Activated CD8-positive, alpha-beta memory T cell treated with anti-CD3 and anti-CD28 coated beads, Interleukin-2, amount 10 ng/mL, durations not matched to agents 7 days and 5 days (primary cell): ENCODE measurements at regions not wholly inside any gene's neighbourhood (a gene's known extent, or its start where the extent isn't known, plus 50 kb on each side); places are given as distances from the start of the nearest gene placed in this dataset.

Source experiments
- ATAC-seq: fragments of 150-1000 bp; cut with Tn5 transposase; one replicate; pipeline ENCODE4 v1.10.0; 2021; ENCODE audit warnings: moderate library complexity
- CTCF ChIA-PET: fragments of 350-600 bp; sonication (Branson Sonifier 250); formaldehyde crosslinking; loops from one replicate; lab custom pipeline; 2021; ENCODE audit warnings: antibody characterized with exemption; lab: Charles Lee
- DNase-seq: peaks from one replicate; pipeline ENCODE4 v3.0.0-alpha.2; 2020
- H3K27ac Mint-ChIP-seq: one replicate; pipeline ENCODE4 v1.8.0; 2021; ENCODE audit warnings: mild to moderate bottlenecking, mixed read lengths
- H3K27me3 Mint-ChIP-seq: one replicate; pipeline ENCODE4 v1.8.0; 2021; ENCODE audit warnings: mixed read lengths
- H3K36me3 Mint-ChIP-seq: one replicate; pipeline ENCODE4 v1.8.0; 2021; ENCODE audit warnings: mild to moderate bottlenecking, mixed read lengths
- H3K4me1 Mint-ChIP-seq: one replicate; pipeline ENCODE4 v1.8.0; 2021; ENCODE audit warnings: mixed read lengths
- H3K4me3 Mint-ChIP-seq: one replicate; pipeline ENCODE4 v1.8.0; 2021; ENCODE audit warnings: mild to moderate bottlenecking, moderate library complexity, mixed read lengths
- H3K9me3 Mint-ChIP-seq: one replicate; pipeline ENCODE4 v1.8.0; 2022; ENCODE audit warnings: low read depth, mixed read lengths

DNA sequence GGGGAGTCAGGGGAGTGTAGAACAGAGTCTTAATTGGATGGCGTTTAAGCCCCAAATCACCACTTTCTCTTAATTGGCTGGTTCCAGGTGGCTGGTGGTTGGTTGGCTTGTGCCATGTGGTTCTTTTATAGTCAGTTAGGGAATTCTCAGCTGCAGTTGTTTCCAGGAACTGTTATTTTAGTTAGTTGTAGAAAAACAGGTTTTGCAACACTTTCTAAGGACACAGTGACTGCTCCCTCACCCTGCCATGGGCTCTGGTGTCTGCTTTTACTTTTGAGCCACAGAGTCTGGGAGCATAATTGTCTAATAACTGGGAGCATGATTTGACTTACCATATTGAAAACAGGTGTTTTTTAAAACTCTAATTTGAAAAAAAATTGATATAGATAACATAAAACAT, 75.8 kb upstream of the PCDH18 start:
- no peaks in the 10 kb centered on the region for H3K4me1 Mint-ChIP-seq
- H3K4me3 Mint-ChIP-seq: no peak overlapping the region
- CTCF ChIA-PET: no interaction called here
- no peaks in the 10 kb centered on the region for H3K36me3 Mint-ChIP-seq
- DNase-seq (no peak), ATAC-seq (no peak)
- peaks cover under 1% of the 10 kb centered on the region for H3K9me3 Mint-ChIP-seq
- H3K27ac Mint-ChIP-seq: no peak overlapping the region
- no peaks in the 10 kb centered on the region for H3K27me3 Mint-ChIP-seq

DNA sequence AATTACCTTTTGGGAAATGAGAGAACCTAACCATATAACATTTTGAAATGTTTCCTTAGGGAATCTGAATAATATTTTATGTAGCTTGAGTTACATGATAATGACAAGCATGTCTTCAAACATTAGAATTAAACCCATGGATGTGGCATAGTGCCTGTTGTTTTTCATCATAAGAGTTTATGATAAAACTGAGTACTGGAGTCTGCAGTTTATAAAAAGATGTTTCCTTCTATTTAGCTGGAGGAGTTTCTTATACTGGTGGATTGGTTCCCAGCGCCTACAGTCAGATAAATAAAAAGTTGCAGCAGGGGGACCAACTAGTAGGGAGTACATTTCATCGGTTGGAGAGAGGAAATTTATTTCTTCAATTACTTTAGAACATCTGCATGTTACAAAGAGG, 70.1 kb upstream of the PCDH18 start:
- Mint-ChIP-seq H3K9me3 (no peaks in the 10 kb centered on the region), H3K27ac (no peak overlapping the region), H3K4me3 (no peak overlapping the region), H3K36me3 (no peaks in the 10 kb centered on the region), H3K27me3 (no peaks in the 10 kb centered on the region), H3K4me1 (no peaks in the 10 kb centered on the region)
- ATAC-seq (no peak), DNase-seq (no peak)
- CTCF ChIA-PET: no interaction called here

DNA sequence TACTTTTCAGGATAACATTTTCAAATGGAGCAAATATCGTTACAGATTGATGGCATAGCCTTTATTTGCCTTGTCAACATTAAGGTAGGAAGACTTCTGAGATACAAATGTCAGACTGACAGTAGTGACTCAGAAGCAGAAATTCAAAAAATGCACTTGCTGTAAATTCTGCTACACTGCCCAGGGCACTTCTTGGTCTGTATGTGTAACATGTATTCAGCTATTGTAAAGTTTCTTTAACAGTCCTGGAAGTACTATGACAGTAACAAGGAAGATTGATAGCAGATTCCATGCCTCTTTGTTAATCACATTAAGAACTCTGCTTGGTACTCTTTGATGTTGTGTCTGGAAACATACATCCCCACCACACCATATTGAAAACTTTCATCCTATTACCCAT, 69.6 kb upstream of the PCDH18 start:
- no peaks in the 10 kb centered on the region for H3K36me3 Mint-ChIP-seq
- CTCF ChIA-PET: no interaction called here
- no peak overlapping the region for H3K27ac Mint-ChIP-seq
- no peaks in the 10 kb centered on the region for H3K27me3 Mint-ChIP-seq
- no peak for DNase-seq
- H3K9me3 Mint-ChIP-seq: no peaks in the 10 kb centered on the region
- no peak for ATAC-seq
- no peak overlapping the region for H3K4me3 Mint-ChIP-seq
- no peaks in the 10 kb centered on the region for H3K4me1 Mint-ChIP-seq

DNA sequence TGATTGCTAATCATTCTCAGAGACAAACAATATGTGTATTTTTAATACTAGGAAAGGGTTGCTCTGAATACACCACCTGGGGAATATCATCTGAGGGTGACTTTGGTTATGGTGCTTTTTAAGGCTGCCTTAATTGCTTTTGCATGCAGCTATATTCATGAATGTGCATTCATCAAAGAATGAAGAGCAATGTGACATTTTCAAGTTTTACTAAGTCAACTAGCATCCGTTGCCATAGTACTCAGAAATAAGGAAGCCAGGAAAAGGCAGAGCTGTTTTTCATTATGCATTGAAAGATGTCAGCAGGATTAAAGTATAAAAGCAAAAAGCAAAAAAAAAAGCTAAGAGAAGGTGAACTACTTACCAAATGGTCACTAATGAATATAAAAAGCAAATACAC, 67.4 kb upstream of the PCDH18 start:
- no peak for ATAC-seq
- no peaks in the 10 kb centered on the region for H3K36me3 Mint-ChIP-seq

DNA sequence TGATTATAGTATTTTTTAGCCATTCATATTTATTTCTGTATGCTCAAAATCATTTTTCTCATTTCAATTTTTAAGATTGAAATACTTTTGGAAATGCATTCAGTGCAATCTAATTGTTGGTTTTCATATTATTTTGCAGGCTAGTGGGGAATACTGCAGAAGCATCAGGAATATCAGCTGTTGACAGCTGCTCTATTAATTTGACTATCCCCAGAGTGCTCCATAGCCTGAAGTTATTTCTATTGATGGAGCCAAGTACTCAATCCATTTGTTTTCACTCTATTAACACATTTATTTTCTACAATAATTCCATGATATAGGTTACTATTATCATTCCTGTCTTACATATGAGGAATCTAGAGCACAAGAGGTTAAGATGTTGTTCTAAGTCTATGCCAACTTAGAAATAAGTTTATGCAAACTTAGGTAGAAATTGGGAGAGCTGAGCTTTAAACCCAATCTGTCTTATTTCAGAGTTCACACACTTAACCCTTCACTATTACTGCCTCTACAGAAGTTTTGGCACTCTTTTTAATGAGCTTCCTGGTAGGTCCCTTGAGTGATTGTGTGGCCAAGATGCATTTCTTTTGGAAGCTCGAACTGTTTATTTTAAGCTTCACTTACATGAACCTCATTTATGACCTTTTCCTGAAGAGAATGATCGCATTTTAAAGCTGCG, 65.6 kb upstream of the PCDH18 start:
- ATAC-seq (no peak), DNase-seq (no peak)
- CTCF ChIA-PET: no interaction called here
- no peaks in the 10 kb centered on the region for H3K4me1 Mint-ChIP-seq
- H3K4me3 Mint-ChIP-seq: no peak overlapping the region
- no peak overlapping the region for H3K27ac Mint-ChIP-seq
- peaks cover 2% of the 10 kb centered on the region for H3K9me3 Mint-ChIP-seq
- no peaks in the 10 kb centered on the region for H3K36me3 Mint-ChIP-seq
- no peaks in the 10 kb centered on the region for H3K27me3 Mint-ChIP-seq

More for the DNA sequence above, 67.4 kb upstream of the PCDH18 start:
- CTCF ChIA-PET: no interaction called here
- Mint-ChIP-seq H3K27ac (no peak overlapping the region), H3K9me3 (no peaks in the 10 kb centered on the region), H3K4me3 (no peak overlapping the region), H3K4me1 (no peaks in the 10 kb centered on the region), H3K27me3 (no peaks in the 10 kb centered on the region)
- DNase-seq: no peak

DNA sequence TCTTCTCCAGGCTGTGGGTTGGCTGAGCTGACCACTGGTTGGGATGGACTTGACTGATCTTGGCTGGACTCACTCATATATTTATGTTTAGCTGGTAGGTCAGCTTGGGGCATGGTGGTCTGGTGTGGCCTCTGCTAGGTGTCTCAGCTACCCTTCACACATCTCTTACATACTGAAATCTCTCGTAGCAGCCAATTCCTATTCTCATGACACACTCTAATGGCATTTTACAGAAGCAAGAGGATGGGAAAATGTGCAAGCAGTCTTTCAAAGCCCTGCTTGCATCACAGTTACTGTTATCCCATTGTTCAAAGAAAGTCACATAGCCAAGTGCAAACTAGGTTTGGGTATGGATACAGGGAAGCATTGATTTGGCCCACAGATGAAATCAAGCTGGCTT, 55.5 kb upstream of the PCDH18 start:
- no peaks in the 10 kb centered on the region for H3K27me3 Mint-ChIP-seq
- H3K4me3 Mint-ChIP-seq: no peak overlapping the region
- CTCF ChIA-PET: no interaction called here
- peaks cover 7% of the 10 kb centered on the region for H3K9me3 Mint-ChIP-seq
- no peak for DNase-seq
- no peak for ATAC-seq
- no peaks in the 10 kb centered on the region for H3K36me3 Mint-ChIP-seq
- no peak overlapping the region for H3K27ac Mint-ChIP-seq
- no peaks in the 10 kb centered on the region for H3K4me1 Mint-ChIP-seq

DNA sequence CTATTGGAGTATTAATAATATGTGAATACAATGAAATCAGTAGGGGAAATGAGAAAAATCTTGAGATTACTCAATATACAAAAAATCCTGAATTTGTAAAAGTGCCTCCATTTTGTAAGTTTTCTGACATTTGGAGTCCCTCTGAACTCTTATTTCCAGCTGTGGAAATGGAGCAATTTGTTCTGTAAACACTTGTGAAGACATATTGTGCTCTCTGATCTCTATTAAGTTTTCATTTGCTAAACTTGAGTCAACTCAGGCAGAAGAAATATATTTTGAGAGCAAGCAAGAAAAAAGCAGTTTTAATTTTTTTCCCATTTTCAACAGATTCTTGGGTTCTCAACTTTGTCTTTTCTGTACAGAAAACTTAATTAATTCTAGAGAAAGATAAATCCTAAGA, 51.4 kb upstream of the PCDH18 start:
- Mint-ChIP-seq H3K4me3 (no peak overlapping the region), H3K9me3 (peaks cover 5% of the 10 kb centered on the region), H3K27me3 (no peaks in the 10 kb centered on the region), H3K36me3 (no peaks in the 10 kb centered on the region), H3K4me1 (no peaks in the 10 kb centered on the region), H3K27ac (no peak overlapping the region)
- CTCF ChIA-PET: no interaction called here
- ATAC-seq (no peak), DNase-seq (no peak)
